Spinal cord (tissue), 9 donors: ENCODE measurements at regions not wholly inside any gene's neighbourhood (a gene's known extent, or its start where the extent isn't known, plus 50 kb on each side); places are given as distances from the start of the nearest gene placed in this dataset.
A peak's percentile ranks its signal among the peaks of the same experiment; 100 is the strongest.
"Not testable (repeated sequence)": the region's sequence is repeated elsewhere in the genome, so short reads cannot be mapped to it uniquely, and the experiment has no call there.

ENCODE experiments used
- DNase-seq, 6 donors: peaks; one replicate each; pipeline versions ENCODE4 v3.0.0 to v3.0.0-alpha.2; 2013 to 2015; ENCODE audit warnings: low spot score in 6 of 6, low read depth in 4 of 6
- H3K27ac ChIP-seq: one replicate; pipeline ENCODE4 v1.5.1; 2013; ENCODE audit warnings: low read depth, low read length, control low read depth
- H3K27me3 ChIP-seq: one replicate; pipeline ENCODE4 v1.6.1; 2013; ENCODE audit warnings: low read length; ENCODE audit not compliant: control insufficient read depth, insufficient read depth
- H3K36me3 ChIP-seq: one replicate; pipeline ENCODE4 v1.6.1; 2013; ENCODE audit warnings: low read length; ENCODE audit not compliant: control insufficient read depth, insufficient read depth
- H3K4me1 ChIP-seq: one replicate; pipeline ENCODE4 v1.6.1; 2013; ENCODE audit warnings: low read length; ENCODE audit not compliant: control insufficient read depth, insufficient read depth
- H3K4me3 ChIP-seq: one replicate; pipeline ENCODE4 v1.5.1; 2013; ENCODE audit warnings: low read depth, low read length, control low read depth
- H3K9me3 ChIP-seq: one replicate; pipeline ENCODE4 v1.6.1; 2013; ENCODE audit warnings: low read length; ENCODE audit not compliant: control insufficient read depth, insufficient read depth
- WGBS: methylation state at CpG from one replicate; pipeline ENCODE4 v1.1.5; 2013; ENCODE audit warnings: missing lambda C conversion rate; ENCODE audit not compliant: insufficient coverage; 5-methylcytosine and 5-hydroxymethylcytosine counted together
- donor health status: healthy.

DNA sequence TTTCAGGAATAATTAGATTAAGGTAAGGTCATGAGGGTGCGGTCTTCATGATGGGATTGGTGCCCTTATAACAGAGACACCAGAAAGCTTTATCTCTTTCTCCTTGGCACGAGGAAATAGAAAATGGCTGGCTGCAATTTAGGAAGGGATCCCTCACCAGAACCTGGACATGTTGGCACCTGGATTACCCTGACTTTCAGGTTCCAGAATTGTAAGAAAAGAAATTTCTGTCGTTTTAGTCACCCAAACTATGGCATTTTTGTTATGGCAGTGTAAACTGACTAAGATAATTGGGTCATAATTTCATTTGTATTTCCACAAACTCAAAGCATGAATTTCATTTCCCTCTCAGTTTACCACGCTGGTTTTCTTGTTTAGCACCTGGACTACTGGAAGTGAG lies 473.6 kb downstream of the PTH2R start:
- Histone ChIP-seq H3K36me3 (no peaks in the 10 kb centered on the region), H3K4me1 (no peaks in the 10 kb centered on the region), H3K27ac (no peak overlapping the region), H3K4me3 (no peak overlapping the region), H3K27me3 (no peaks in the 10 kb centered on the region), H3K9me3 (no peaks in the 10 kb centered on the region)
- DNase-seq, result no peak
- WGBS, result no CpG with 5 or more reads among the region's 4 CpGs

DNA sequence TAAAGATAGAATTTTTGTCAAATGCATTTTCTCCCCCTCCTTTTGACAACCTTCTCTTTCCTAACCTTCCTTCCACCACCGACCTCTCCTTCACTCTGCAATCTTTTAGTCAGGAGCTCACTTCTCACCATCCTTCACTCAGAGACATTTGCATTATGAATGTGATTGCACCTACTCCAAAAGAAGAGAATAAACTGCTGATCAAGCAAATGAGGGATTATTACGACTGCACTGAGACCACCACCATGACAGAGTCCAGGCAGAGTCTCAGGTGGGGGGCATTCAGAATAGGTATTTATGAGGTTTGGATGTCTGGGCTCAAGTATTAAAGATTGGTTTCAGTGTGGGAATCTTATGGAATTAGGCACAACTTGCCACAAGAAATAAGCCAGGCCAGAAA lies 483.9 kb downstream of the PTH2R start:
- H3K27me3 ChIP-seq, result no peaks in the 10 kb centered on the region
- DNase-seq, result no peak
- H3K4me1 ChIP-seq, result no peaks in the 10 kb centered on the region
- no peaks in the 10 kb centered on the region for H3K36me3 ChIP-seq
- no peaks in the 10 kb centered on the region for H3K9me3 ChIP-seq
- no peak overlapping the region for H3K27ac ChIP-seq
- WGBS, result 93% methylated on average over 2 of the region's 2 CpGs
- H3K4me3 ChIP-seq, result no peak overlapping the region

DNA sequence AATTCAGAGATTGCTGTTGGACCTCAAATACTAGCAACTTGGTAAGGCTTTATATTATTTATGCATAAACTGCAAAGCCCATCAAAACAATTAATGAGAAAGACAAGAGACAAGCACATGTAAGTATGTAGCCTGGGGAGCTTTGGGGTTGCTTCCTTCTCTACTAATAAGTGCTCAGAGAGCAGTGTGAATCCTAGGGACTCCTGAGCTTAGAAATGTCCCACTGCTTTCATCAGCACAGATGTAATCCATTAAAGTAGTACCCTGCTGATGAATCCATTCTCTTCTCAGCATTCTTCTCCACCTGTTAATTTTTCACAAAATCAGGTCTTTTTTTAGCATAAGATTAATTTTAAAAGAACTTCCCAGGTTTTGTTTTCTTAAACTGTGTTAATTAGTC lies 485.6 kb downstream of the PTH2R start:
- H3K4me1 ChIP-seq, result no peaks in the 10 kb centered on the region
- no peaks in the 10 kb centered on the region for H3K36me3 ChIP-seq
- peak in 1 of 6 donors; percentile 73 for DNase-seq
- H3K9me3 ChIP-seq, result no peaks in the 10 kb centered on the region
- no peaks in the 10 kb centered on the region for H3K27me3 ChIP-seq
- H3K4me3 ChIP-seq, result no peak overlapping the region
- no peak overlapping the region for H3K27ac ChIP-seq

DNA sequence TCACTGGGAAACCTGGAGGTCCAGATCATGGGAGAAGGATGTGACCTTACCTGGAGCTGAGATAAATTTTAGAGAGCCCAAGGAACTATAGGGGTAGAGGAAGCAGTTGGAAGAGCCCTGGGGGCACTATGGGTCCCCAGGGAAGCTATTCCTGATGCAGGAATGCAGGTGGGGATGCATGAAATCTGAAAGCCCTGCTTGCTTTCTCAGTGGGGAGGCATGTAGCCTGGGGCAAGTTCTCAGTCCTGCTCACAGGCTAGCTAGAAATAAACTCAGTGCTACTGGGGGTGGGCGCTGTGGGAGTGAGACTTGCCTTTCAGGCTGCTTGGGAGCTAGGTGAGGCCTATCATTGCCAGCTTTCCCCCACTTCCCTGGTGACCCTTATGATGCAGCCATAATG lies 499.7 kb downstream of the PTH2R start:
- H3K4me3 ChIP-seq, result no peak overlapping the region
- H3K4me1 ChIP-seq, result no peaks in the 10 kb centered on the region
- no peaks in the 10 kb centered on the region for H3K27me3 ChIP-seq
- H3K27ac ChIP-seq, result no peak overlapping the region
- DNase-seq, result no peak
- H3K36me3 ChIP-seq, result no peaks in the 10 kb centered on the region
- H3K9me3 ChIP-seq, result peaks cover 2% of the 10 kb centered on the region
- 100% methylated on average over 1 of the region's 1 CpG for WGBS

DNA sequence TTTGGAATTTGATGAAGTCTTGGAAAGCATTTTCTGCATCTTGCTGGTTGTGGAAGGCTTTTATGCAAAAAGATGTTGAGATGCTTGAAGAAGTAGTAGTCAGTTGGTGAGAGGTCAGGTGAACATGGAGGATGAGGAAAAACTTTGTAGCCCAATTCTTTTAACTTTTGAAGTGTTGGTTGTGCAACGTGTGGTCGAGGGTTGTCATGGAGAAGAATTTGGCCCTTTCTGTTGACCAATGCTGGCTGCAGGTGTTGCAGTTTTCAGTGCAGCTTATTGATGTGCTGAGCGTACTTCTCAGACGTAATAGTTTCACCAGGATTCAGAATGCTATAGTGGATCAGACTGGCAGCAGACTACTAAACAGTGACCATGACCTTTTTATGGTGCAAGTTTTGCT lies 508.4 kb upstream of the MAP2 start:
- WGBS, result 84% methylated on average over 4 of the region's 4 CpGs
- Histone ChIP-seq H3K27ac (no peak overlapping the region), H3K4me1 (no peaks in the 10 kb centered on the region), H3K9me3 (no peaks in the 10 kb centered on the region), H3K27me3 (no peaks in the 10 kb centered on the region), H3K4me3 (no peak overlapping the region), H3K36me3 (no peaks in the 10 kb centered on the region)
- no peak for DNase-seq

DNA sequence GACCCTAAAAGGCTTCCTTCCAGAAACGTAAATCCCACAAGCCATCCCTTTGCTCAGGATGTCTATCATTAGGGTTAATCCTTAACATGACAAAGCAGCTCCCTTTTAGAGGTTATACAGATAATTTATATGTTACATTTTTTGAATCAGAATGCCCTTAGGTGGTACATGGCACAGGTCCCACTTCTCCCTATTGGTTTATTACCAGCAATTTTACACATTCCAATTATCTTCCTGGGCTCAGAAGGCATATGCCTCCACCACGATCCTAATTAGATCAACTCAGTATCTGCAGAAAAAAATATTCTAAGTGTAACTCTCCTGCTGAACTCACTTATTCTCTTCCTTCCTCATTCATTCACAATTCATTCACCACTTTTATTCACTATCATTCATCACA lies 507.0 kb upstream of the MAP2 start:
- Histone ChIP-seq H3K36me3 (no peaks in the 10 kb centered on the region), H3K9me3 (peaks cover 2% of the 10 kb centered on the region), H3K27ac (no peak overlapping the region), H3K4me1 (no peaks in the 10 kb centered on the region), H3K27me3 (no peaks in the 10 kb centered on the region), H3K4me3 (no peak overlapping the region)
- DNase-seq, result no peak
- 64% methylated on average over 1 of the region's 2 CpGs for WGBS

DNA sequence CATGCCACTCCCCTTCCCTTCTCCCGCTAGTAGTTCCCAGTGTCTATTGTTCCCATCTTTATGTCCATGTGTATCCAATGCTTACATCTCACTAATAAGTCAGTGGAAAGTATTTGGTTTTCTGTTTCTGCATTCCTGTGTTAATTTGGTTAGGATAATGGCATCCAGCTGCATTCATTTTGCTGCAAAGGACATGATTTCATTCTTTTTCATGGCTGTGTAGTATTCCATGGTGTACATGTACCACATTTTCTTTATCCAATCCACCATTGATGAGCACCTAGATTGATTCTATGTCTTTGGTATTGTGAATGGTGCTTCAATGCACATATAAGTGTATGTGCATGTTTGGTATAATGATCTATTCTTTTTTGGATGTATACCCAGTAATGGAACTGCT lies 502.5 kb upstream of the MAP2 start:
- not testable (repeated sequence) for H3K4me3 ChIP-seq, DNase-seq, H3K27me3 ChIP-seq, H3K27ac ChIP-seq, H3K4me1 ChIP-seq, H3K36me3 ChIP-seq, H3K9me3 ChIP-seq
- no CpG with 5 or more reads among the region's 1 CpG for WGBS

DNA sequence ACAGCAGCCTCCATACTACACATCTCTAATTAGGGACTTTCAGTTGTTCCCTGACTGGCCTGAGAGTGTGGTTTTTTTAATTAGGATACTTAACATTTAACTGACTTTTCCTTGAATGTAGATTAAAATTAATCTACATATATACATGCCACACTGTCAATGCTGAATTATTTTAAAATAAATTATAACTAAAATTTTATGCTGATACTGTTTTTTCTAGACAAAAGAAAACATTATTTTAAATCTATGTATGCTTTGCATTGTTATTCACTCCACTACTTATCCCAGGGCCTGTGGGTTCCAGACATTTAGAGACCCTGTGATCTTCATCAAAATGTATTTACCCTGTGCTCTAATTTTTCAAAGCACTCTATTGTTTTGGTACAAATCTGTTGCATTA lies 496.0 kb upstream of the MAP2 start:
- Histone ChIP-seq H3K4me1 (no peaks in the 10 kb centered on the region), H3K27me3 (no peaks in the 10 kb centered on the region), H3K9me3 (no peaks in the 10 kb centered on the region), H3K36me3 (no peaks in the 10 kb centered on the region), H3K27ac (no peak overlapping the region), H3K4me3 (no peak overlapping the region)
- DNase-seq, result no peak

DNA sequence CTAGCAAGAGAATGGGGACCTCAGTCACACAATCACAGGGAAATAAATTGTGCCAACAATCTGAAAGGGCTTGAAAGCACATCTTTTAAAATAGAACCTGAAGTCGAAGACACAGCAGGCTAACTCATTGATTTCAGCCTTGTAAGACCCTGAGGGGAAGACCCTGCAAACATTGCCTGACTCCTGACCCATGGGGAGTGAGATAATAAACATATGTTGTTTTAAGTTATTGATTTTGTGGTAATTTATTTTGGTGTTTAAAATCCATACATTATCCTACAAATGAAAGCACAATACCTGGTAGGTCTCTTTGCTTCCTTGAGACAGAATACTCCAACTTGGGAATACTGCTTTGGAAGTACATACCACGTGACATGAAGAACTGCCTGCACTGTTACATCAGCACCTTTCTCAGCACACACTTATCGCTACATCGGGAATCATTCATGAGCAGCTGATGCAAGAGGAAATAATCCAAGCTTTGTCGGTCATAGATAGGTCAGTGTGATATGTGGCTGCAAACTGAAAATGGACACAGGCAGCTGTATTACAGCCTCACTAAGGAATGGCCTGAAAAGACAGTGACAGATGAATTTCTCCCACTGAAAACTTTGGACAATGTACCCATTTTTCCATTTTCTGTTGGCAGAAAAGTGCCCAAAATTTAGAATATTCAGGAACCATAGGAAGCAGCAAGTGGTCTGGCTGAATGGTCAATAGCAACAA lies 494.5 kb upstream of the MAP2 start:
- H3K36me3 ChIP-seq, result no peaks in the 10 kb centered on the region

DNA sequence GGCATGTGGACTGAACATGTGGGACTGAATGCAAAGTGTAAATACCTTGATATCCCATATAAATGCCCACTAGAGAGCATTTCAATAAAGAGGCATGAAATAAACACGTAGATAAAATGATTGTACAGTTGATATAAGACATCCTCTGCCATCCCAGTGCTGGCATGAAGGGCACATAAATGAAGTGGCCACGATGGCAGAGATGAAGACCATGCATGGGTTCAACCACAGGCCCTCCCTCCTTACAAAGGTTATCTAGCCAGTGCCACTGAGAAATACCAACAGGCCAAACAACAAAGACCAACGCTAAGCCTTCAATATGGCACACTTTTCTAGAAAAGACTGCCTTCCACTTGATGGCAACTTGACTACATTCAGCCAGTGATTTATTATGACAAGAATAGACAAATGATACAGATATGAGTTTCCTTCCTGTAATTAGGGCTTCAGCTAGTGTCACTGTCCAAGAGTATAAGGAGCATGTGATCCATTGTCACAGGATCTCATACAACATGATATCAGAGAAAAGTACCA lies 493.9 kb upstream of the MAP2 start:
- no peaks in the 10 kb centered on the region for H3K9me3 ChIP-seq
- H3K27ac ChIP-seq, result no peak overlapping the region
- H3K27me3 ChIP-seq, result no peaks in the 10 kb centered on the region
- no peak for DNase-seq
- H3K36me3 ChIP-seq, result no peaks in the 10 kb centered on the region
- no peak overlapping the region for H3K4me3 ChIP-seq
- WGBS, result 100% methylated on average over 1 of the region's 3 CpGs
- no peaks in the 10 kb centered on the region for H3K4me1 ChIP-seq

More for the DNA sequence above, 494.5 kb upstream of the MAP2 start:
- no peaks in the 10 kb centered on the region for H3K4me1 ChIP-seq
- H3K27ac ChIP-seq, result no peak overlapping the region
- H3K9me3 ChIP-seq, result no peaks in the 10 kb centered on the region
- no peak for DNase-seq
- H3K27me3 ChIP-seq, result no peaks in the 10 kb centered on the region
- H3K4me3 ChIP-seq, result no peak overlapping the region
- WGBS, result 49% methylated on average over 2 of the region's 5 CpGs
